Right ventricle myocardium superior (tissue), 1 donor: ENCODE measurements at regions not wholly inside any gene's neighbourhood (a gene's known extent, or its start where the extent isn't known, plus 50 kb on each side); places are given as distances from the start of the nearest gene placed in this dataset.
"Not testable (repeated sequence)": the region's sequence is repeated elsewhere in the genome, so short reads cannot be mapped to it uniquely, and the experiment has no call there.

Source experiments
- ATAC-seq: fragments of 200-7000 bp; cut with Tn5 transposase; one replicate; pipeline ENCODE4 v1.9.1; 2020; ENCODE audit warnings: mild to moderate bottlenecking; ENCODE audit not compliant: poor library complexity
- DNase-seq: peaks from one replicate; pipeline ENCODE4 v3.0.0-alpha.2; 2020
- intact Hi-C: fragments of 100-400 bp; cut with DNase I; formaldehyde crosslinking; loops from one replicate; pipeline ENCODE4 v1.11.2; 2022
- donor health status: DM: no; HTN: yes; CAD: no; lungs with severe emphysema.

DNA sequence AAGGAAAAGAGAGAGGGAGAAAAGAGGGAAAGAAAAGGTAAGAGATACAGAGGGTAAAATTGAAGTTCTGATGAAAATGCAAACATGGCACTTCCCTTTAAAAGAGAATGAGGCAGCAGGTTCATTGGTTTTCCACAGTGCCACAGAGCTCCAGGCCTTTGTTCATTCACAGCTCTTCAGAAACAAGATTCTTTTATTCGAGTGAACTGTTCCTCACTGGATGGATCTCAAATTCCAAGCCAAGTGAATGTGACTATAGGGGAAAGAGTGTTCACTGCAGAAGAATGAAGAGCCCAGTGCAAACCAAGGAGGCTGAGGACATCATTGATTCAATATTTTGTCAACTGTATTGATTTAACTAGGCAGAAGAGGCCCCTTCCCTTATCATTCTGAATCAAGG, 280.3 kb upstream of the PROK2 start:
- ATAC-seq (no peak), DNase-seq (no peak)
- intact Hi-C loops: no loop called here

- ATAC-seq, intact Hi-C loops, DNase-seq: not testable (repeated sequence)
Measured at GRCh38 chr3:72064727-72065126, 279.8 kb upstream of the PROK2 start.

DNA sequence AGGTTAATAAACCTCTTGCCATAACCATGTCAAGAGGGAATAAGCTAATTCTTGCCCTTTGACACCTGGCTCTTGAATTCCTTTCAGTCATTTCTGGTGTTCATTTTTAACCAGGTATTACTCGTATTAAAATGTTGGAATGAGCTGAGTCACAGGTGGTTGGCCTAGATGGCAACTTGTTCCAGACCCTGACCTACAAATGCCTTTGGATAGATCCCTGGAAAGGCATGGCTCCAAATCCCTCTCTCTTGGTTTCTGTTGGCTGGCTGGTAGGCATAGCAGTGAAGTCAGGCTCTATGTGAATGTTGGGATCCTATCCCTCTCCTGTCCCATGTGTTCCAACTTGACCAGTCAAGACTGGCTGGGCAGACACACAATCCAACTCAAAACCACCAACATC, 277.1 kb upstream of the PROK2 start:
- DNase-seq (no peak), ATAC-seq (no peak)
- intact Hi-C loops: no loop called here

DNA sequence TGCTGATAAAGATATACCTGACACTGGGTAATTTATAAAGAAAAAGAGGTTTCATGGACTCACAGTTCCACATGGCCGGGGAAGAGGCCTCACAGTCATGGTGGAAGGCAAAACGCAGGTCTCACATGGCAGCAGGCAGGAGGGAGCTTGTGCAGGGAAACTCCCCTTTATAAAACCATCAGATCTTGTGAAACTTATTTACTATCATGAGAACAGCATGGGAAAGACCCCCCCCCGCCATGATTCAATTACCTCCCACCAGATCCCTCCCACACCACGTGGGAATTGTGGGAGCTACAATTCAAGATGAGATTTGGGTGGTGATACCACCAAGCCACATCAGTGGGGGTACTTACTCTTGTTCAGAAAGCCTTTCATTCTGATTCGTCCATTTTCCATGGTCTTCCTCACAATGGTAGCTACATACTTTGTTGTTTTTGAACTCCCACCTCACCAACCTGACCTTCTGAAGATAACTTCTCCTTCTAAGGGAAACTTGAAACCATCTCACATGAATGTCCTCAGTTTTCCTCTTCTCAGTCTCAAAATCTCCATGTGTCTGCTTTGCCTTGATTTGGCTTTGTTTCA, 275.6 kb upstream of the PROK2 start:
- ATAC-seq (no peak), DNase-seq (no peak)
- intact Hi-C loops: no loop called here

GRCh38 chr3:72058493-72059081, 273.6 kb upstream of the PROK2 start:
- intact Hi-C loops: no loop called here
- DNase-seq (peak; percentile 65), ATAC-seq (peak; percentile 92)

- no peak for DNase-seq
- intact Hi-C loops: no loop called here
- no peak for ATAC-seq
Measured at GRCh38 chr3:72055436-72055835, 270.5 kb upstream of the PROK2 start.

DNA sequence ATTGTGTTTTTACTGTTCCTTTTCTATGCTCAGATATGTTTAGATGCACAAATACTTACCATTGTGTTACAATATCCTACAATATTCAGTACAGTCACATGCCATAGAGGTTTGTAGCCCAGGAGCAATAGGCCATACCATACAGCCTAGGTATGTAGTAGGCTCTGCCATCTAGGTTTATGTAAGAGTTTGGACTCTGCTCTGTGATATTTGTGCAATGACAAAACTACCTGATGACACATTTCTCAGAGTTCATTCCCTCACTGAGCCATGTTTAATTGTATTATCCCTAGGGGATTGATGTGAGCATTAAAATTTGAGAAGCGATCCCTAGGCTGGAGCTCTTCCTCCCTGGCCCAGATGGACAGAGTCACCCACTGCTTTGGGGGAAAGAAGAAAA, 270.0 kb upstream of the PROK2 start:
- ATAC-seq (no peak), DNase-seq (no peak)
- intact Hi-C loops: no loop called here

- DNase-seq (no peak), ATAC-seq (no peak)
- intact Hi-C loops: no loop called here
Measured at GRCh38 chr3:72052841-72053409, 268.0 kb upstream of the PROK2 start.

DNA sequence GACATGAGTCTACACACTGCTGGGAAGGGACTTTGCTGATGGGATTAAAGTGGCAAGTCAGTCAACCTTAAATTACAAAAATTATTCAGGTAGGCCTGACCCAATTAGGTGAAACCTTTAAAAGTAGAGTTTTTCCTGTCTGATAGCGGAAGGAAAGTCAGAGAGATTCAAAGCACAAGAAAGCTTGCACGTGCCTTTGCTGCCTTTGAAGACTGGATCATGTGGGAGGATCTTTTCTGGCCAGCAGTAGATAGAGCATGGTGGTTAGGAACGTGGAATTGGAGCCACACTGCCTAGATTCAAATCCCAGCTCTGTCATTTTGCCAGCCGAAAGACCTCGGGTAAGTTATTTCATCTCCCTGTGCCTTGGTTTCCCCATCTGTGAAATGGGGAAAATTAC, 265.8 kb upstream of the PROK2 start:
- intact Hi-C loops: no loop called here
- no peak for DNase-seq
- ATAC-seq: no peak

GRCh38 chr3:72050048-72050632, 265.2 kb upstream of the PROK2 start:
- ATAC-seq: no peak
- intact Hi-C loops: no loop called here

GRCh38 chr3:72049300-72049699, 264.4 kb upstream of the PROK2 start:
- DNase-seq: no peak
- intact Hi-C loops: no loop called here
- ATAC-seq: no peak

More at GRCh38 chr3:72050048-72050632, 265.2 kb upstream of the PROK2 start:
- no peak for DNase-seq

DNA sequence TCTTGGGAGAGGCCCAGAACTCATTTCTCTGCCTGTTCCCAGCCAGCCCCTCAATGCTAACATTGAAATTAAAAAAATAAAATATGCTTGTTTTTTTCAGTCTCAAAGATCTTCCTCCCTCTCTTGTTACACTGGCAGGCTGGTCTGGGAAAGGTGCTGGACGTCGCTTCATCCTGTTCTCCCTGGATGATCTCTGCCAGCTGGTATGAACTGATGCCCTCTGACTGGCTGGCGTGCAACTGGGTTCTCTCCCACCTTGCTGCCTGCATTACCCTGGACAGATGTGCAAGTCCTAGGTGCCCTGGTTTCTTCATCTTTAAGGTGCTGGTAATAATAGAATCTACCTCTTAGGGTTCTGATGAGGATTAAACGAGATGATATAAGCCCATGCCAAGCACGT, 263.9 kb upstream of the PROK2 start:
- DNase-seq (no peak), ATAC-seq (no peak)
- intact Hi-C loops: no loop called here

- DNase-seq (no peak), ATAC-seq (no peak)
- intact Hi-C loops: no loop called here
Measured at GRCh38 chr3:72047221-72047871, 262.4 kb upstream of the PROK2 start.

- no peak for DNase-seq
- no peak for ATAC-seq
Measured at GRCh38 chr3:72044231-72044855, 259.4 kb upstream of the PROK2 start.

GRCh38 chr3:72043204-72044133, 258.5 kb upstream of the PROK2 start:
- DNase-seq: no peak
- intact Hi-C loops: no loop called here
- ATAC-seq: no peak

More at GRCh38 chr3:72044231-72044855, 259.4 kb upstream of the PROK2 start:
- intact Hi-C loops: no loop called here

GRCh38 chr3:72042397-72043203, 257.7 kb upstream of the PROK2 start:
- DNase-seq (no peak), ATAC-seq (no peak)
- intact Hi-C loops: no loop called here

- DNase-seq: no peak
- no peak for ATAC-seq
- intact Hi-C loops: no loop called here
Measured at GRCh38 chr3:72041511-72041910, 256.6 kb upstream of the PROK2 start.

DNA sequence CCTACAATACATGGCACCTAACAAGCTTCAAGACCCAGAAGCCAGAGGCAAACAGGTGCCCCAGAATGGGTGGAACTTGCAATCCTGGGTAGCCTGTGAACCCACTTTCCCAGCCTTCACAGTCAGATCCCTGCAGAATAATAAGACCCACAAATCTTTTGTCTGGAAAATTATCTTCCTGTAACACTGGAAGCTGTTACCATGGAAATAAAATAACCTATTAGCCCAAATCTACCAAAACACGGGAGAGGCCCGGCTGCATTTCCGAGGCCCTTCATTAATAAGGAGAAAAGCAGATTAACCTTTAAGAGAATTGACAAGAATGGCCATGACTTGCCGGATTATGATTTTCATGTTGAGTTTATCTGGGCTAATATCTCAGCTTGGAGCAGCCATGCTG, 256.1 kb upstream of the PROK2 start:
- intact Hi-C loops: no loop called here
- DNase-seq (no peak), ATAC-seq (no peak)
